Fibroblast of the aortic adventitia (primary cell): ENCODE measurements at regions not wholly inside any gene's neighbourhood (a gene's known extent, or its start where the extent isn't known, plus 50 kb on each side); places are given as distances from the start of the nearest gene placed in this dataset.

Experiments used
- DNase-seq: peaks from one replicate; pipeline ENCODE4 v3.0.0-alpha.2; 2010; ENCODE audit warnings: low read depth
- H3K4me3 ChIP-seq: 2 replicates; pipeline ENCODE4 v1.5.1; 2011; ENCODE audit warnings: low read depth, mild to moderate bottlenecking, control low read depth, low read length, moderate library complexity
- TF ChIP-seq, protein P1 (sequence below): IDR thresholded peaks from 2 replicates; pipeline ENCODE4 v1.5.1; 2011; ENCODE audit warnings: mild to moderate bottlenecking, low read length, control low read depth, inconsistent platforms; ENCODE audit not compliant: insufficient read depth

DNA sequence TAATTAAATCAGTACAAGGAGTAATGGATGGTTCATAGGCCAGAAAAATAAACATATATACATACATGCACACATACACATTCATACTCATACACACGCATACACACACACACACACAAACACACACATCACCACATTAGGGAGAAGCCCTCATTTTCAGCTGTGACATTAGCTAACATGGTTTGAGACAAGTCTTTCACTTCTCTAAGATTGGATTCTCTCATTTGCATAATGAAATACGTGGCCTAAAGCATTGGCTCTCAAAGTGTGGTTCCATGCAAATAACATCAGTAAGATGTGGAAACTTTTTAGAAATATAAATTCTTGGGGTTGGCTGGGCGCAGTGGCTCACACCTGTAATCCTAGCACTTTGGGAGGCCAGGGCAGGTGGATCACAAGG is 452.6 kb downstream of the TAFA4 start:
- DNase-seq, result no peak
- H3K4me3 ChIP-seq, result no peak overlapping the region
- TF ChIP-seq, protein P1, sequence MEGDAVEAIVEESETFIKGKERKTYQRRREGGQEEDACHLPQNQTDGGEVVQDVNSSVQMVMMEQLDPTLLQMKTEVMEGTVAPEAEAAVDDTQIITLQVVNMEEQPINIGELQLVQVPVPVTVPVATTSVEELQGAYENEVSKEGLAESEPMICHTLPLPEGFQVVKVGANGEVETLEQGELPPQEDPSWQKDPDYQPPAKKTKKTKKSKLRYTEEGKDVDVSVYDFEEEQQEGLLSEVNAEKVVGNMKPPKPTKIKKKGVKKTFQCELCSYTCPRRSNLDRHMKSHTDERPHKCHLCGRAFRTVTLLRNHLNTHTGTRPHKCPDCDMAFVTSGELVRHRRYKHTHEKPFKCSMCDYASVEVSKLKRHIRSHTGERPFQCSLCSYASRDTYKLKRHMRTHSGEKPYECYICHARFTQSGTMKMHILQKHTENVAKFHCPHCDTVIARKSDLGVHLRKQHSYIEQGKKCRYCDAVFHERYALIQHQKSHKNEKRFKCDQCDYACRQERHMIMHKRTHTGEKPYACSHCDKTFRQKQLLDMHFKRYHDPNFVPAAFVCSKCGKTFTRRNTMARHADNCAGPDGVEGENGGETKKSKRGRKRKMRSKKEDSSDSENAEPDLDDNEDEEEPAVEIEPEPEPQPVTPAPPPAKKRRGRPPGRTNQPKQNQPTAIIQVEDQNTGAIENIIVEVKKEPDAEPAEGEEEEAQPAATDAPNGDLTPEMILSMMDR, result no peak

DNA sequence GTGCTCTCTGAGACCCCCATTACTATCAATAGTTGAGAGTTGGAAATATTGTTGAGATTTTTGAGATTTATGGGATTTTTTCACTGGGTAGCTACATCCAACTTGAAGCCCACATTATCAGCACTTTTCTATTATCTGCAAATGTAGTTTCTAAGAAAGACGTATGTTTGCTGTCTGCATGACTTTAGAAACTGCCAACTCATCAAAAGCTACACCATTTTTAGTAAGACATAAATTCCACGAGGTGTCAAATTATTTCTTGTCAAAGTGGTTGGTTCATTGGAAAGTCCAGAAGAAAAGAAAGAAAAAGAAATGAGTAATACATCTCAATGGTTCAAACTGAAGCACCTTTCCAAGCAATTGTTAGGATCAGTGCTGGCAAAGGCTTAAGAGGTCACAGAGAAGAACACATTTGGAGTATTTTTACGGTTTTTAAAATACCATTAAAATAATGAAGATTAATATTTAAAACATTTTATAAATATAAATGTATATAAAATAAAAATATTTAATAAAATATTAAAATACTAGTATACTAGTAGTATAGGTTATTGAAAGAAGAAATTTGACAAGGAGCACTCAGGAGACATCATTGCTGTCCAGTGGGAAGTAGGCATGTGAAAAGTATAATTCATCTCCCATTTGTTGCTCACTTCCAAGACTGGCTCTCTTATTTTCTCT is 463.5 kb downstream of the TAFA4 start:
- TF ChIP-seq, protein P1, result no peak
- DNase-seq, result no peak
- H3K4me3 ChIP-seq, result no peak overlapping the region

DNA sequence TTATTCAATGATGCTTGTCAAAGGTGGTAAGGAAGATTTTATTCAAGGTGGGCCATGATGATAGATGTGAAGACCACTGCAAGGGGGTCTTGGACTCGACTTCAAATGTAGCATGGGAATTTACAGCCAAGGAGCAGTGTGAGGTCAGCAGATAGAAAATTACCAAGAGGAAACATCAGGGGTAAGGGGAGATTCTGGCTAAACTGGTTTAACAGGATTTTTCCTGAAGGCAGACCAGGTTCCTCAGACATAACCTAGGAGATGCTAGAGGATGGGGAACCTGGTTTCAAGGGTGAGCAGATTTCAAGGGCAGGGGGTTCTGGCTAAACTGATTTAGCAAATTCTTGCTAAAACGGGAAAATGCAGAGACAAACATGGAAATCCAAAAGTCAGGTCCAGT is 464.9 kb downstream of the TAFA4 start:
- H3K4me3 ChIP-seq, result no peak overlapping the region
- no peak for DNase-seq
- TF ChIP-seq, protein P1, result no peak

DNA sequence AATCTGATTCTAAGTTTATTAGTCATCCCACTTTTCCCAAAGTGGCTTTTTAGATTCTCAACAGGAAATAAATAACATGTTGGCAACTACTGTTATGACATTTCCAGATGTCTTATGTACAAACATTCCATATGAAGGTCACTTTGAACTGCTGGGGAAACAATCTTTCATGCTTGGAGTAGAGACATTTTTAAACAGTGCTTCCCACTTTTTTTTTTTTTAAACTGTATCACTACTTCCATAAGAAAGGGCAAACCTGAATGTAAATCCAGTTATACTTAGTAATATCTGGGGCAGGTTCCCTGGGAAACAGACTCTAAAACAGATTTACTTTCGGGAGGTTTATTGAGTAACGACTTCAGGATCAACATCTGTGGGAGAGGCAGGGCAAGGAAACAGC is 473.8 kb downstream of the TAFA4 start:
- no peak for DNase-seq
- TF ChIP-seq, protein P1, result no peak
- H3K4me3 ChIP-seq, result no peak overlapping the region

DNA sequence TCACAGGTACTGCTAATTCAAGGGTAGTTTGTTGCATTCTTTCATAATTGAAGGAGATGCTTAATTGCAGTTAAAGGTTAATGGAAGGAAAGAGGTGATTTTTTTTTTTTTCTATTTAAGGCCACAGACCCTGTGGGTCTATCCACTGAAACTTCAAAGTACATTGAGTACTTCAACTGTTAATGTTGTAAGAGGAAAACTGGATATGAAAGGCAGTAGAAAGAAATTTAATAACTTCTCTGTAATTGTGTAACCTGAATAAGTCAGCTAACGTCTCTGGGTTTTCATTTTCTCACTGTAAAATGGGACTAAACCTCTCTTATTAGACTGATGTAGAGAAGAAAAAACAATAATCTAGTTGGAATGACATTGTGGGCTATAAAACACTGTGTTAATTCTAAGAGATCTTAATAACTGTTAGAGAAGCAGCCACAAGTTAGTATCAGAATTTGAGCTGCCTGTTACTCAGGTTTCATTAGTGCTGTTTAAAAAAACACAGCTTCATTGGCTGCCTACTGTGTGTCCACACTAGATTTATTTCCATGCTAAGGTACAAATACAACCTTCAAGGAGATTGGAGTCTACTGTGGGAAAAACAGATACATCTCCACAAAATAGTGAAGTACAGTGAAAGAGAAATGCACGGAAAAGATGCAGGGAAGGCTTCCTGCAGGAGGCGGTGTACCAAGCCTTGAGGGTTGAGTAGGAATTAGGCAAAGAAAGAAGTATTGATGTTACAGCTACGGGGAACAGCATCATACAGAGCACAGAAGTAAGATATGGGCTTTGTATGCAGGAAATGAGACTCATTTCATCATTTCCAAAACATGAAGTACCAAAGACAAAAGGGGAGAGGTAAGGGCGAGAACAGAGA is 483.6 kb downstream of the TAFA4 start:
- TF ChIP-seq, protein P1, result no peak
- no peak overlapping the region for H3K4me3 ChIP-seq
- no peak for DNase-seq

DNA sequence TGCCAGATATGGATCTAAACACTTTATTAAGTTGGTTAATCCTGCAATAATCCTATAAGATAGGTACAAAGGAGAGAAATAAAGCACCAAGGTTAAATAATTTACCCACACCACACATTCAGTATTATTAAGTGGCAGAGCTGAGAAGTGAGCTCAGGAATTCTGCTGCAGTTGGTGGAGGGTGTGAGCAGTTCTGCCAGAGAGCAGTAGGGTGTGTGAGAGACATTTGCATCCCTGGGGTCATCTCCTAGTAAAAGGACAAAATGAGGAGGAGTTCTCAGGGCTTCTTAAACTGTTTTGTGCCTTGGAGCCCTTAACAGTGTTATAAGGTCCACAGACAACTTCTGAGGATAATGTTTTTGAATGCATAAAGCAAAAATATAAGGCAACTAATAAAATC is 484.5 kb downstream of the TAFA4 start:
- no peak for DNase-seq
- TF ChIP-seq, protein P1, result no peak
- no peak overlapping the region for H3K4me3 ChIP-seq
